Naive thymus-derived CD4-positive, alpha-beta T cell (primary cell): ENCODE measurements at regions not wholly inside any gene's neighbourhood (a gene's known extent, or its start where the extent isn't known, plus 50 kb on each side); places are given as distances from the start of the nearest gene placed in this dataset.

Source experiments
- ATAC-seq: fragments of 150-1000 bp; cut with Tn5 transposase; 2 replicates; pipeline ENCODE4 v1.10.0; 2021; ENCODE audit warnings: mild to moderate bottlenecking, moderate library complexity
- CTCF ChIA-PET: fragments of 350-600 bp; sonication (Branson Sonifier 250); formaldehyde crosslinking; loops from one replicate; lab custom pipeline; 2021; ENCODE audit warnings: antibody characterized with exemption; lab: Charles Lee
- POLR2A ChIA-PET: fragments of 350-600 bp; sonication (Branson Sonifier 250); formaldehyde crosslinking; loops from one replicate; lab custom pipeline; 2021; ENCODE audit warnings: antibody characterized with exemption, inconsistent platforms; lab: Charles Lee
- DNase-seq, 9 donors: peaks; one replicate each; pipeline versions ENCODE4 v3.0.0 to v3.0.0-alpha.2; 2020 to 2022; ENCODE audit warnings: mixed read lengths in 1 of 9
- H3K27ac ChIP-seq: one replicate; pipeline ENCODE4 v1.7.0; 2013; ENCODE audit warnings: mild to moderate bottlenecking, low read depth, low read length, moderate library complexity
- H3K27me3 ChIP-seq, 2 donors: one replicate each; pipeline ENCODE4 v1.7.0; 2013; ENCODE audit warnings: low read length in 2 of 2, mild to moderate bottlenecking in 2 of 2, moderate library complexity in 2 of 2; ENCODE audit not compliant: control insufficient read depth in 2 of 2, insufficient read depth in 2 of 2
- H3K36me3 ChIP-seq, 3 experiments: 1 replicate in 2 of 3; 2 replicates in 1 of 3; pipeline ENCODE4 v1.7.0; 2013; ENCODE audit warnings: low read length in 3 of 3, mild to moderate bottlenecking in 3 of 3, moderate library complexity in 1 of 3; ENCODE audit not compliant: insufficient read depth in 3 of 3, control insufficient read depth in 2 of 3
- H3K4me1 ChIP-seq, 2 donors: one replicate each; pipeline ENCODE4 v1.7.0; 2013; ENCODE audit warnings: low read length in 2 of 2, mild to moderate bottlenecking in 2 of 2, moderate library complexity in 1 of 2; ENCODE audit not compliant: control insufficient read depth in 2 of 2, insufficient read depth in 2 of 2
- H3K4me3 ChIP-seq: 2 replicates; pipeline ENCODE4 v1.7.0; 2013; ENCODE audit warnings: mild to moderate bottlenecking, low read length
- H3K9me3 ChIP-seq, 3 experiments: 1 replicate in 2 of 3; 2 replicates in 1 of 3; pipeline ENCODE4 v1.7.0; 2013; ENCODE audit warnings: low read length in 3 of 3; ENCODE audit not compliant: control insufficient read depth in 2 of 3
- H3K27ac Mint-ChIP-seq, 9 donors: one replicate each; pipeline ENCODE4 v1.8.0; 2020 to 2022; ENCODE audit warnings: mixed read lengths in 9 of 9, mild to moderate bottlenecking in 8 of 9, moderate library complexity in 5 of 9, inconsistent platforms in 2 of 9
- H3K27me3 Mint-ChIP-seq, 5 donors: one replicate each; pipeline ENCODE4 v1.8.0; 2021 to 2022; ENCODE audit warnings: mixed read lengths in 5 of 5, mild to moderate bottlenecking in 1 of 5
- H3K36me3 Mint-ChIP-seq, 5 donors: one replicate each; pipeline ENCODE4 v1.8.0; 2020 to 2022; ENCODE audit warnings: mixed read lengths in 5 of 5, mild to moderate bottlenecking in 3 of 5, inconsistent platforms in 1 of 5
- H3K4me1 Mint-ChIP-seq, 7 donors: one replicate each; pipeline ENCODE4 v1.8.0; 2020 to 2022; ENCODE audit warnings: mixed read lengths in 7 of 7, mild to moderate bottlenecking in 3 of 7, inconsistent platforms in 1 of 7
- H3K4me3 Mint-ChIP-seq, 10 donors: one replicate each; pipeline ENCODE4 v1.8.0; 2020 to 2022; ENCODE audit warnings: mild to moderate bottlenecking in 10 of 10, mixed read lengths in 10 of 10, moderate library complexity in 6 of 10, inconsistent platforms in 2 of 10
- H3K9me3 Mint-ChIP-seq, 11 donors: one replicate each; pipeline ENCODE4 v1.8.0; 2020 to 2022; ENCODE audit warnings: mixed read lengths in 11 of 11, mild to moderate bottlenecking in 4 of 11, inconsistent platforms in 1 of 11, moderate library complexity in 1 of 11
- intact Hi-C, 2 donors: fragments of 100-400 bp; cut with micrococcal nuclease; formaldehyde crosslinking; loops; one replicate each; pipeline ENCODE4 v1.15.1; 2023

DNA sequence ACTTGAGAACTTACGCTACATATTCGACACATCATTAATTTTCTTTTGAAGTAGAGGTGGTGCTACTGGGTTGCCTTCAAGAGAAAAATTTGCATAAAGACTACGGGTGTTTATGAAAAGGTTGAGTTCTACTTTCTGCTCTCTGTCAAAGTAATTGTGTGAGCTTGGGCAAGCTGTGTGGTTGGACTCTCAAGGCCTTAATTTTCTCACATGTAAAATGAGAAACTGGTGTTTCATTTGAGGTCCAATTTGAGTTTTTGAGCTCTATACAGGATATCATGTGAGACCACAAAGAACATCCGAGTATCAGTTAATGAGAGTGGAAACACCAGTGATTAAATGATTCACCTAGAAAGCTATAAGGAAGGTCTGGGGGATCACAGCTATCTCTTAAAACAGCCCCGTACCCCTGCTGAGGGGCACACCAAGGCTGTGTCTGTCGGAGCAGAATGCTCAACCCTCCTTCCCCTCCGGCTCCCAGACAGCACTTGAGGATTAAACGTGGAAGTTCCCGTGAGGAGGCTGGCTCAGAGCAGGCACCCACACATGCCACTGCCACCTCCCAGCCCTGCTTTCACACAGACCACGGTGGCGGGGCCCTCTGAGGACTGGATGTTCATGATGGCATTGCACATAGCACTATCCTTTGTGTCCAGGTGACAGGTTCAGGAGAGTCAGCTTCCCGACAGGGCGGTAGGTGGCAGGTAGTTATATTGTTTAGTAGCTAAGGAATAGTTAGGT lies 191.8 kb downstream of the RNF144A start:
- Histone ChIP-seq H3K27ac (no peak overlapping the region), H3K36me3 (no peaks in the 10 kb centered on the region), H3K9me3 (no peaks in the 10 kb centered on the region), H3K4me3 (no peak overlapping the region), H3K4me1 (no peaks in the 10 kb centered on the region), H3K27me3 (no peaks in the 10 kb centered on the region)
- ChIA-PET CTCF (no interaction called here), POLR2A (no interaction called here)
- Mint-ChIP-seq H3K9me3 (peaks cover 0 to 11% (median 4%) of the 10 kb centered on the region in 11 donors), H3K36me3 (peaks cover 8 to 63% (median 31%) of the 10 kb centered on the region in 5 donors), H3K27ac (no peak overlapping the region), H3K4me3 (no peak overlapping the region), H3K27me3 (no peaks in the 10 kb centered on the region), H3K4me1 (peaks cover 0 to 7% (median 0%) of the 10 kb centered on the region in 7 donors)
- intact Hi-C loops: no loop called here
- no peak for DNase-seq
- no peak for ATAC-seq

DNA sequence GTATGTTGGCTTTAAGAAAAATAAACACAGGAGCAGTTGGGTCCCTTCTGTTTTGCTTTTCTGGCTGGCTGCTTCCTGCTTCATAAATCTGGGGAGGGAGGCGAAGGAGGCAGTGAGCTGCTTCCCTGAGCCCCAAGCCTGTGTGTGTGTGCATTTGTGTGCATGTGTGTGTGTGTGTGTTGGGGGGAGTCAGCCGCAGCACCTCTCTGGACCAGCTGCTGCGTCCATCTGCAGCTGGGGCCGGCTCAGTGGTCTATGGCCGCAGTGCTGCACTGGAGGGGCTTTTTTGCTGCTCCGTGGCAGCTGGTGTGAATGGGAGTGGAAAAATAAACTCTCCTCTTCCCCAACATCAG lies 192.3 kb downstream of the RNF144A start:
- ChIA-PET POLR2A (no interaction called here), CTCF (no interaction called here)
- H3K9me3 Mint-ChIP-seq: peaks cover 0 to 15% (median 6%) of the 10 kb centered on the region in 11 donors
- H3K36me3 ChIP-seq: no peaks in the 10 kb centered on the region
- no peaks in the 10 kb centered on the region for H3K27me3 Mint-ChIP-seq
- ATAC-seq: no peak
- H3K27ac ChIP-seq: no peak overlapping the region
- H3K27ac Mint-ChIP-seq: no peak overlapping the region
- no peaks in the 10 kb centered on the region for H3K27me3 ChIP-seq
- no peak overlapping the region for H3K4me3 Mint-ChIP-seq
- DNase-seq: no peak
- H3K9me3 ChIP-seq: no peaks in the 10 kb centered on the region
- H3K4me1 ChIP-seq: no peaks in the 10 kb centered on the region
- intact Hi-C loops: no loop called here
- H3K4me1 Mint-ChIP-seq: peaks cover 0 to 7% (median 0%) of the 10 kb centered on the region in 7 donors
- no peak overlapping the region for H3K4me3 ChIP-seq
- peaks cover 8 to 60% (median 29%) of the 10 kb centered on the region in 5 donors for H3K36me3 Mint-ChIP-seq

DNA sequence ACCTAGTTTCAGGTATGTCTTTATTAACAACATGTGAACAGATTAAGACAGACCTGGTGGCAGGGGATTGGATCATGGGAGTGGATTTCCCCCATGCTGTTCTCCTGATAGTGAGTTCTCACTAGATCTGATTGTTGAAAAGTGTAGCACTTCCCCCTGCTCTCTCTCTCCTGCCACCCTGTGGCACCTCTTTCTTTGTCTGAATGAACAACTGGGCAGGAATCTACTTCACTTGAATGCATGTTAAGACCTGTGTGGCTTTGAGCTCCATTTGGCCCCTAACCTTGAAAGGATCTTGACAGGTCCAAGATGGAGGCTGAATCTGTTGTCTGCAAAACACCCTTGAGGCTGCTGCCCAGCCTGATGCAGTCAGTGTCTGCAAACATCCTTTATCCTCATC lies 194.4 kb downstream of the RNF144A start:
- POLR2A ChIA-PET: no interaction called here
- no peak overlapping the region for H3K27ac Mint-ChIP-seq
- Histone ChIP-seq H3K27ac (no peak overlapping the region), H3K4me1 (no peaks in the 10 kb centered on the region), H3K4me3 (no peak overlapping the region), H3K9me3 (no peaks in the 10 kb centered on the region), H3K27me3 (no peaks in the 10 kb centered on the region), H3K36me3 (no peaks in the 10 kb centered on the region)
- ATAC-seq (no peak), DNase-seq (no peak)
- peaks cover 0 to 21% (median 7%) of the 10 kb centered on the region in 11 donors for H3K9me3 Mint-ChIP-seq
- intact Hi-C loops: no loop called here
- H3K4me3 Mint-ChIP-seq: no peak overlapping the region
- peaks cover 6 to 57% (median 25%) of the 10 kb centered on the region in 5 donors for H3K36me3 Mint-ChIP-seq
- H3K27me3 Mint-ChIP-seq: peaks cover 0 to 4% (median 0%) of the 10 kb centered on the region in 5 donors
- H3K4me1 Mint-ChIP-seq: peaks cover 0 to 5% (median 0%) of the 10 kb centered on the region in 7 donors
- CTCF ChIA-PET: no interaction called here

- no peak for ATAC-seq
- no peak overlapping the region for H3K4me3 Mint-ChIP-seq
- H3K27ac ChIP-seq: no peak overlapping the region
- H3K27ac Mint-ChIP-seq: no peak overlapping the region
- no peak for DNase-seq
- CTCF ChIA-PET: no interaction called here
- H3K36me3 ChIP-seq: no peaks in the 10 kb centered on the region
- H3K9me3 Mint-ChIP-seq: peaks cover 0 to 21% (median 7%) of the 10 kb centered on the region in 11 donors
- H3K4me1 Mint-ChIP-seq: peaks cover 0 to 5% (median 0%) of the 10 kb centered on the region in 7 donors
- H3K27me3 ChIP-seq: no peaks in the 10 kb centered on the region
- H3K27me3 Mint-ChIP-seq: peaks cover 0 to 4% (median 0%) of the 10 kb centered on the region in 5 donors
- no peaks in the 10 kb centered on the region for H3K4me1 ChIP-seq
- peaks cover 6 to 43% (median 25%) of the 10 kb centered on the region in 5 donors for H3K36me3 Mint-ChIP-seq
- H3K4me3 ChIP-seq: no peak overlapping the region
- no peaks in the 10 kb centered on the region for H3K9me3 ChIP-seq
- POLR2A ChIA-PET: no interaction called here
- intact Hi-C loops: no loop called here
These were observed 198.2 kb downstream of the RNF144A start for GRCh38 chr2:7115364-7115763.

DNA sequence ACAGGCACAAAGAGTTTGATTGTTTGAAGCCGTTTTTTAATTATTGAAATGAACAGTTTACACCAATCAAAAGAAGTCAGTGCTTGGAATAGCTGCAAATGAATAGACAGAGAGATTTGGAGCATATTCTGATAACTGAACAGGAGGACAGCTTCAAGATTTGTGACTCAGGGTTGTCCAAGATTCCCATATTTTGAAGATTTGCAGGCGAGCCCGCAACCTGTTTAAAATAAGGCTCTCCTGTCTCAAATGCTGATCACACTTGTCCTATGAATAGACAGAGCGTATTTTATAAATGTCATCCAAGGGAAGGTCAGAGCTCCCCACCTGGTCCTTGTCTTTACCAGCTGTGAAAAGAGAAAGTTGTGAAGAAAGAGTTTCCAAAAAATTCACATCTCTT lies 198.7 kb downstream of the RNF144A start:
- Mint-ChIP-seq H3K4me3 (no peak overlapping the region), H3K27ac (no peak overlapping the region), H3K36me3 (peaks cover 6 to 42% (median 25%) of the 10 kb centered on the region in 5 donors), H3K4me1 (peaks cover 0 to 5% (median 0%) of the 10 kb centered on the region in 7 donors), H3K27me3 (peaks cover 0 to 4% (median 0%) of the 10 kb centered on the region in 5 donors), H3K9me3 (peaks cover 0 to 21% (median 7%) of the 10 kb centered on the region in 11 donors)
- Histone ChIP-seq H3K36me3 (no peaks in the 10 kb centered on the region), H3K27ac (no peak overlapping the region), H3K27me3 (no peaks in the 10 kb centered on the region), H3K9me3 (no peaks in the 10 kb centered on the region), H3K4me1 (no peaks in the 10 kb centered on the region), H3K4me3 (no peak overlapping the region)
- ATAC-seq (no peak), DNase-seq (no peak)
- ChIA-PET CTCF (no interaction called here), POLR2A (no interaction called here)
- intact Hi-C loops: loop anchor here in 1 of 2 donors (1.0 kb wide), 1 partner anchor 34 kb away; no protein-coding TSS in a partner anchor

DNA sequence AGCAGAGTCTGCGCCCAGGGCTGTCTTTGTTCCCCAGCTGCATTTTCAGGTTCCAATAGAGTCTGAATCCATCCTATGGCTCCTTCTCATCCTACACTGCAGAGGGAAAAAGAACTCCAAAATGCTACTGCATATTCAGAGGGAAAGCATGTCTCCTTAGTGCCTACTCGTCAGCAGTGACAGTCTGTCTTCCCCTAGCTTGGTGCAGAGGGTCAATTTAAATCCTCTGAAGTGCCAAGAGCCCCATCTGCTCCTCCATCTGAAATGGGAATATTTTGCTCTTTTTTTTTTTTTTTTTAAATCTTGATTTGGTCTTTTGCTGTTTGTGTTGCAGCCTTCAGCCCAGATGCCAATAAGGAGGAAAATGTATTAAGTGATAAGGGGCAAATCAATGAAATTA lies 199.3 kb downstream of the RNF144A start:
- H3K4me3 Mint-ChIP-seq: no peak overlapping the region
- Histone ChIP-seq H3K27ac (no peak overlapping the region), H3K4me3 (no peak overlapping the region), H3K27me3 (no peaks in the 10 kb centered on the region), H3K4me1 (no peaks in the 10 kb centered on the region), H3K36me3 (no peaks in the 10 kb centered on the region), H3K9me3 (no peaks in the 10 kb centered on the region)
- ATAC-seq (no peak), DNase-seq (no peak)
- CTCF ChIA-PET: no interaction called here
- H3K27me3 Mint-ChIP-seq: peaks cover 0 to 4% (median 0%) of the 10 kb centered on the region in 5 donors
- POLR2A ChIA-PET: no interaction called here
- no peak overlapping the region for H3K27ac Mint-ChIP-seq
- H3K36me3 Mint-ChIP-seq: peaks cover 6 to 40% (median 24%) of the 10 kb centered on the region in 5 donors
- H3K9me3 Mint-ChIP-seq: peaks cover 0 to 21% (median 6%) of the 10 kb centered on the region in 11 donors
- intact Hi-C loops: loop anchor here in 1 of 2 donors (1.0 kb wide), 1 partner anchor 34 kb away; no protein-coding TSS in a partner anchor
- peaks cover 0 to 3% (median 0%) of the 10 kb centered on the region in 7 donors for H3K4me1 Mint-ChIP-seq

DNA sequence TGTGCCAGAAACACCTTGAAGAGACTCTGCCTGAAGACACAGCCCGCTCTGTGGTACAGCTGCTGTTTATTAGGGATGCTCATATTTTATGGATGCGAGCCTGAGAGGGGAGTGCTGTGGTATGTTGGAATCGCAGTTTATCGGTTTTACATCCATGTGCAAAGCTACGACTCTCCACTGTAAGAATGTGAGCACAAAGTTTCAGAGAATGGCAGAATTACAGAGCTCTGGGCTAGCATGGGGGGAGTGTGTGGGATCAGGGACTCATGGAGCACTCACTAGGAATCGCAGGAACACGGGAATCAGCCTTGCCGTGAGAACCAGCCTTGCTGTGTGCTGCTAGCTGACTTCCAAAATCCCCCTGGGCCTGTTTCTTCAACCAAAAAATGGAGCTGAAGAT lies 199.9 kb downstream of the RNF144A start:
- H3K27me3 Mint-ChIP-seq: peaks cover 0 to 4% (median 0%) of the 10 kb centered on the region in 5 donors
- no peak overlapping the region for H3K27ac ChIP-seq
- no peak overlapping the region for H3K27ac Mint-ChIP-seq

More for the DNA sequence above, 199.9 kb downstream of the RNF144A start:
- DNase-seq (no peak), ATAC-seq (no peak)
- no peaks in the 10 kb centered on the region for H3K4me1 ChIP-seq
- peaks cover 0 to 21% (median 6%) of the 10 kb centered on the region in 11 donors for H3K9me3 Mint-ChIP-seq
- H3K4me3 ChIP-seq: no peak overlapping the region
- ChIA-PET POLR2A (no interaction called here), CTCF (no interaction called here)
- peaks cover 6 to 40% (median 20%) of the 10 kb centered on the region in 5 donors for H3K36me3 Mint-ChIP-seq
- no peaks in the 10 kb centered on the region for H3K9me3 ChIP-seq
- H3K4me1 Mint-ChIP-seq: no peaks in the 10 kb centered on the region
- no peaks in the 10 kb centered on the region for H3K27me3 ChIP-seq
- H3K4me3 Mint-ChIP-seq: no peak overlapping the region
- intact Hi-C loops: no loop called here
- H3K36me3 ChIP-seq: no peaks in the 10 kb centered on the region
